NCI-H510A treated with DMSO at 0.1 percent for 48 hours (cell line): ENCODE measurements at regions not wholly inside any gene's neighbourhood (a gene's known extent, or its start where the extent isn't known, plus 50 kb on each side); places are given as distances from the start of the nearest gene placed in this dataset.

Experiments used
- DNase-seq: peaks from one replicate; lab custom pipeline; 2025; lab: John Stamatoyannopoulos, UW

DNA sequence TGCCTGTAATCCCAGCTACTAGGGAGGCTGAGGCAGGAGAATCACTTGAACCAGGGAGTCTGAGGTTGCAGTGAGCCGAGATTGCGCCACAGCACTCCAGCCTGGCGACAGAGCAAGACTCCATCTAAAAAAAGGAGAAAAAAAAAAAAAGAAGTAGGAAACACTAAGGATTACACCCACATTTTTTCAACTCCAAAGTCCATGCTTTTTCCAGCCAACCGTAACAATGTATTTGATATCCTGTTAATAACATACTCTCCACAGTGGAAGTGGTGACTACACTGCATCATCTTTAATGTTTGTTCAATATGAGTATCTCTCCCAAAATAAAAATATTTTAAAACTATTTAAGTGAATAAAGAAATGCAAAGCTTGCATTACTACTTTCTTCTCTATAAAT lies 481.6 kb upstream of the ACVR2A start:
- DNase-seq: no peak

DNA sequence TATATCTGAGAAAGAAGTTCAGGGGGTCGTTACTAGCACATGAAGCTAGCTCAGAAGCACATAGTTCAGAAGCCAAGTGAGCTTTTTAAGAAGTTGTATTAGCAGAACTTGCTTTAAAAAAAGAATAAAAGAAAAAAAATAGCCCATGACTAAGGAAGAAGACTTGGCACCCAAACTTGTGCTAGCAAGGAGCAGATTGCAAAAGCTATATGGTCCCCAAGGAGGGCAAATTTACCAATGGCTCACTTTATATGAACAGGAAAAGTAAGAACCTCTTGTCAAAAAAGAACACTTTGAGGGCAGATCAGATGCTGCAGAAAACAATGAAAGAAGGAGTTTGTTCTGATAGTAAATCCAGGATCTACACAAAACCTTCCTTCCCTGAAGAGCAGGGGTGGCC lies 486.5 kb upstream of the ACVR2A start:
- DNase-seq: no peak

DNA sequence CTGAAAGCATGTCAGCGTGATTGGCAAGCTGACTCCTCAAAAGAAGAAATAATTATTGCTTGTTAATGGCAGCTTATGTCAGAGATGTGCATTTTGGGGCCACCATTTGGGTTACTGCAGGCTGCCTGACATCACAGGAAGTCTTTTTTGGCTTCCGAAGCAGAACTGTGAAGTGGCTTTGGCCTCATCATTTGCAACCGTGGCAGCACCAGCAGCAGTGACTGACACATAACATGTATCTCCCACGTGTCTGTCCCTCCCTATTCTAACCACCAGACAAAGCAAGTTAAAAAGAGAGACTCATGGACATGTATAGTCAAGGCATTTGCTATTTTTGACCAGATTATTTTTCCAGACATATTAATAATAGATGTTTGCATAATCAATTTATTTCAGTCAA lies 488.7 kb upstream of the ACVR2A start:
- no peak for DNase-seq

DNA sequence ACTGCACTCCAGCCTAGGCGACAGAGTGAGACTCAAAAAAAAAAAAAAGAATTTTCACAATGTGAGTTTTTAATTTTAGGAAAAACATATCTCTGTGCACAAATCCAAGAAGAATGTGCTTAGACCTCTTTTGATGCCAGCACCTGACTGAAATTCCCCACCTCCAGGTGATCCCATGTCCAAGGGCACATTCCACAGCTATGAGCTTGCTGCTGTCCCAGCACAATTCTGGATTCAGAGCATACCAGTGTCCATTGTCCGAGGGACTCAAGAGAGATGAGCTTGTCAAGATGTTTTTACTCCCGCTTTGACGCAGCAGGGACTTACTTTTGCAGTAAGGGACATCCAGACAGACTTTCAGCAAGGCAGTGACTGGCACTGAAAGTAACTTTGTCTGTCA lies 489.1 kb upstream of the ACVR2A start:
- no peak for DNase-seq

DNA sequence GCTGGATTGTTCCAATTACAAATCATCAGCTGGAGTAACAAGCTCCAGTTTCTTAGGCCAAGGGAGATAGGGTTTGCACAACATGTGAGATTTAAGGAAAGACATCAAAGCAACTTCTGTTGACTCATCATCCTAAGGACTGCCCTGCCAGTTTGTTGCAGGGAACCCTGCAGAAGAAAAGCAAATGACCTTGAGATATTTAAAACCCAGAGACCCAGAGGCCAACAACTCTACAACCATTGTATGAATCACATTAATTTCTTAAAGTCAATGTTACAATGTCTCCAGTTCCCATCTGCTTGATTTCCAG lies 491.8 kb upstream of the ACVR2A start:
- no peak for DNase-seq

DNA sequence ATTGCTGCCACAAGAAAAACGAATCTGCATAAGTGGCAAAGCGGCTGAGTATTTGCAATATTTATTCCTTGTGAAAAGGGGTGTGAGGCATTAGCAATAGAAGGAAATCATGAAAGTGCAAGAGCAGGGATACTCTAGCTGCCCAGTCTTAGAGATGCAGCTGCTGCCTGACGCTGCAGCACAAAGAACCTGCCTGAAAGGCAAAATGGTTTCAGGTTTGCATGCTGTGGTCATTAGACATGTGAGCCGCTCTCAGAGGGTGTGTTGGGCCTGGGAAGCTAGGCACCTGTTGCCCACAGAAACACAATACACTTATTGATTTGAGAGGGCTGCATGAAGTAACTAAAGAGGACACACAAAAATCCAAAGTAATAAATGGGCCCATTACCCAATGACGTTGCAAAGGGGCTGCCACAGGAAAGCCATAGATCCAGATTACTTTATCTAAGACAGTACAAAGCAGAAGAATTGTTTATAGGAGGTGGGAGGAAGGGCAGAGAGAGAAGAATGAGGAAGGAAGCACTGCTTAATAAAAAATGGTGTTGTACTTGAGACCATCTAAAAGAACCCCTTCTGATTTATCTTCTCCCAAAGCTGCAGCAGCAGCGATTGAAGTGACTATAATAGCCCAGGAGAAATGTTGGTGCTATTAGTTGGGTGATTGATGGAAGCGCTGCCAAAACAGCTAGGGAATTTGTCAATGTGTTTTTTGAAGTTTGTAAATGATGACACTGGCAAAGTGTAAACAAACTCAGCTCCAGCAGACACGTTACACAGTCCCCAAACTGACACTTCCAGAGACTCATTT lies 492.4 kb upstream of the ACVR2A start:
- DNase-seq: peak; percentile 36

DNA sequence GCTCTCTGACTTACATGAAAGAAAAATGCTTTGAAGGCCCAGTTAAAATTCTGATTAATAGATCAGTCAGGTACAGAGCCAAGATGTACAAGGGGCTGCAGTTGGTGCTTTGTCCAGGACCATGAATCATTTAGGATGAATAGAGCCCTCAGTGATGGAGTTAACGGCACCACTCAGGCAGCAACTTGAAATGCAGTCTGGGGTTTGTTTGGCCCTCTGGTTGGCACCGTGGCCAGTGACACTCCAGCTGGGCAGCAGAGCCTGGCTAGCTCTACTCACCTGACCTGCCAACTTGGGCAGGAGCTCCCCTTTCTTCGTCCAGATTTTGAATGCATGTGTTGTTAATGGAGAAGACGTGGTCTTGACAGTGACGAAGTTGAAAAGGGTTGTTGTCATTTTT lies 493.0 kb upstream of the ACVR2A start:
- no peak for DNase-seq

DNA sequence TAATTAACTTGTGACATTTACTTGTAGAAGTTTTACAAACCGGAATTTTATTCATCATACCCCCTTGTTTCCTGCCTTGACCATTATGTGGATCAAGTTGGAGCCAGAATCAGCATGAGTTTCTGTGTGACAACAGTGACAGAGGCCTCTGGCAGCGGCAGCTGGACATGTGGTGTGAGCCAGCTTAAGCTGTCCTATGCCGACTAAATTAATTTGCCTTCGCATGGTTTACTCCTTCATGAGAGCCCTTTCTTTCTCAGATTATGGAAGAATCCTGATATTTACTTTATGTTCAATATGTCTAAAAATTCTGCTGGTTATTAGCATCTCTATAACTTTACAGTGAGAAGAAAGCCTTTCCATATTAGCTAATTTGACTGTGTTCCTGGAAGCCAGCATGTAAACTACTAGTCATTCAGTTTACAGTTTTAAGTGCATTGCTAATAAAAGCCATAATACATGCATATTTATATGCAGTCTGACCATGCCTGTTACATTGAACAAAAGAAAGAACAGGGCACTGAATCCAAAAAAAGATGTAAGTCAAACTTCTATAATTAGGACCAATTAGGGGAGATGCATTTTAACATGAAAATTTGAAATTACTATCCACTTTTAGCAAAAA lies 495.8 kb upstream of the ACVR2A start:
- DNase-seq: no peak

DNA sequence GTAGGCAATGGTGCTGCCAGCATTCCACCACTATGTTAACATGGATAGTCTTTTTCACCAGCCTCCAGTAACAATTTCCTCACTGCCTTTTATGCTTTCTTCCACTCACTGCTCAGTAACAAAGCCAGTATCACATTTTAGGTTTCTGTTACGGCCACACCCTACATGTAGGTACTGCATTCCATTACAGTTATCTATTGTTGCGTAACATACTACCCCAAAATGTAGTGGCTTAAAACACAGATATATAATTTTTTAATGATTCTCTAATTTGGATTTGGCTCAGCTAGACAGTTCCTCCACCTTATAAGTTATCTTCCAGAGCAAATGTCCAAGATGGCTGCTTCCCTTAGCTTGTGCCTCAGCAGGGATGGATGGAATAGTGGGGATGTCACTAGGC lies 498.7 kb upstream of the ACVR2A start:
- no peak for DNase-seq

DNA sequence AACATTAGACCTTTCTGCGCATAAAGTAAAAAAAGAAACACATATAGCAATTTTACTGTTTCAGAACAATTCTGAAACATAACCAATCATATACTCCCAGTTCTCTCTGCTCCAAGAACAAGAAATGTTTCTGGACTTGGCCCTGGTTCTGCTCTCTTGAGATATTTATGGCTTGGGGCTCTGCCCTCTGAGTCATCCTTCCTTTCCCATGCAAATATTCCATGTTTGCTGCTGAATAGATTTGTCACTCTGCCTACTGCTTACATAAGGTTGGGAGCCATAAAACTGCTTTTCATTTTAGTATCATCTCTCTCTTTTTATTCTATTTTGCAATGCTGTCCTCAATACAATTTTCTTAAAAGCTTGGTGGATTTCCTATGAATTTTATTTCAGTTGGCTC lies 499.6 kb upstream of the ACVR2A start:
- no peak for DNase-seq

DNA sequence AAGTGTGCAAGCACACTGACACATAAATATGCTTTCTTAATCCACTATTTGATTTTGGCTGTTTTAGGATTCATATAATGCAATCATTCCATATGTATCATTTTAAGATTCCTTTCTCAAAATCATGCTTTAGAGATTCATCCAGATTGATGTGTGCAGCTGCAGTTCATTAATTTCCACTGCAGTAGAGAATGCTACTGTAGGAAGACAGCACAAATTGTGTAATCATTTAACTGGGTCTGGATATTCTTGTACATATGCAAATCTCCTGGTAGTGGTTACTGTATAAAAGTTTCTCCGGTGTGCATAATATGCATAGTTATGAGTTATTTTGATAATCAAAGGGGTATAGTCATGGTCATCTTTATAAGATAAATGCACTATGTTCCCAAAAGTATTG lies 502.5 kb upstream of the ACVR2A start:
- no peak for DNase-seq

DNA sequence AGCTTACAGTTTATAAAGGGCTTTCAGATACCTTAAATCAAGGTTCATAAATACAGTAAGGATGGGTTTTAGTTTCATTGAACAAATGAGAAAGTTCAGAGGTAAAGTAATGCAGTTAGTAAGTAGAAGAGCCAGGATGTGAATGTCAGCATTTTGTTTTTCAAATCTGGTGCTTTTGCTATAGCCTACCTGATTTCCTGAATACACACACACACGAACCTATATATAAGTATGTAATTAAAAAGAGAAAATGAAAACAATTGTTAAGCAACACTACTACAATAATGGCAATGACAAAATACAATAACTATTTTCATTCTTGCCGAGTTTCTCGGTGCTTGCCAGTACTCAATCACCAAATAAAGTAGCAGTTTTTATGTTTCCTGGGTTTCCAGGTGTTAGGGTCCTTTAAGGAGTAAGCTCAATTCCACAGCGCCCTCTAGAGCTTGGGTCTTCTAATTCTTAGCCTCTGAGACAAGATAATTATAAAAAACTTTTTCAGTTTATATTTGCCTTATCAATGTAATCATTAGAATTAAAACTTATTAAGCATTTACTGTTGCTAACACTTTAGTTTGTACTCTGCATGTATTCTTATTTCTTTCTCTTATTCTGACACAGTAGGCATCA lies 512.9 kb upstream of the ACVR2A start:
- DNase-seq: peak; percentile 4

DNA sequence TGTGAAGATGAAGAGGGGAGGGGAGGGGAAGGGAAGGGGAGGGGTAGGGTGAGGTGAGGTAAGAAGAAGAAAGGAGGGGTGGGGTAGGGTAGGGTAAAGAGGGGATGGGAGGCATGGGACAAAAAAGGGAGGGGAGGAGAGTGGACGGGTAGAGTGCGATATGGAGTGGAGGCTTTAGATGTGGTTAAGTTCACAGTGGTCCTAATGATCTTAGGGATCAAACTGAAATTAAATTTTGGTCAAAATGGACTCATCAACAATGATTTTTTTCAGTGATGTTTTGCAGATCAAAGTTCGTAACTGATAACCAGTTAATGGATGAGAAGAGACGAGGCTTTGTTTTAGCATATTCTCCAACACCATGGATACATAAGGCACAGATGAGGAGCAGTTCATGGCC lies 513.9 kb upstream of the ACVR2A start:
- DNase-seq: no peak

DNA sequence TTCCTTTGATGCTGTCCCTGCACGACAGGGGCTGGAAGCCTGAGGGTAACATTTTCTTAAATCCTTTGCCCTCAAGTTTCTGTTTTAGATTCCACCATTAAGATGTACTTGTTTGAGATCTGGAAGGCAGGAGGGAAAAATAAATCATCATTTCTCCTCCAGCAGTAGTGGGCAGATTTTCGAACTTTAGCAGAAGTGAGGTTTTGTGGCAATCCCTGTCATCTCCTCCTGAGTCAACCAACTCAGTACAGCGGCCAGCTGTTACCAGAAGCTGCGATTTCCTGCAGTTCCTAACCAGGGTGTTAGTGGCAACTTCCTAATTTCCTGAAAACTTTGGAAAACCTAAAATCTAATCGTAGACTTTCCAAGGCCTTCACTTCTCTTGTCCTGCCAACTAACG lies 517.2 kb upstream of the ACVR2A start:
- no peak for DNase-seq

DNA sequence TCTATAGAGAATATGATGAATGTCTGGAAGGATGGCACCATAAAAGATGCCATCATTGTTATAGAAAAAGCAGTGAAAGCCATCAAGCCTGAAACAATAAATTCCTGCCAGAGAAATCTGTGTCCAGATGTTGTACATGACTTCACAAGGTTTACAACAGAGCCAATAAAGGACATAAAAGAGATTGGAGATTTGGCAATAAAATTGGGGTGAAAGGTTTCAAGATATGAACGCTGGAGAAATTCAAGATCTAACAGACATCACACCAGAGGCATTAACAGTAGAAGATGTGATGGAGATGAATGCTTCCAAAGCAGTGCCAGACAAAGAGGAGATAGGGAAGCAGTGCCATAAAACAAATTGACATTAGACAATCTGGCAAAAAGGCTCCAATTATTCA lies 518.8 kb upstream of the ACVR2A start:
- no peak for DNase-seq

DNA sequence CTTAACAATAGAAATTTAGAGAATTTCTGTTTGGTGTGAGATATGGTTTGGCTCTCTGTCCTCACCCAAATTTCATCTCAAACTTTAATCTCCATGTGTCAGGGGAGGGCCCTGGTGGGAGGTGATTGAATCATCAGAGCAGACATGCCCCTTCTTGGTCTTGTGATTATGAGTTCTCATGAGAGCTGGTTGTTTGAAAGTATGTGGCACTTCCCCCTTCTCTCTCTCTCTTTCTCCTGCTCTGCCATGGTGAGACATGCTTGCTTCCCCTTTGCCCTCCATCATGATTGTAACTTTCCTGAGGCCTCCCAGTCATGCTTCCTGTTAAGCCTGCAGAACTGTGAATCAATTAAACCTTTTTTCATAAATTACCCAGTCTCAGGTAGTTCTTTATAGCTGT lies 524.7 kb upstream of the ACVR2A start:
- DNase-seq: no peak

DNA sequence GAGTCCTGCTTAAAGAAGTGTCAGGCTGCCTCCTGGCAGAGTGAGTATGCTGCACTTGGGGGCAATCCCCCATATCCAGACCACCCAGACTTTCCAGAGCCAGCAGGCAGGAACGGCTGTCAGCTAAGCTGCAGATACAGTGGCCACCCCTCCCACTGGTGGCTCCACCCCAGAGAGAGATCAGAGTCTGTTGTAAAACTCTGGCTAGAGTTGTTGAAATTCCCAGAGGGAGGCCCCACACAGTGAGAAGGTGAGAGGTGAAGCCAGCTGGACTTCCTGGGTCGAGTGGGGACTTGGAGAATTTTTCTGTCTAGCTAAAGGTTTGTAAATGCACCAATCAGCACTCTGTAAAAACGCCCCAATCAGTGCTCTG lies 533.8 kb upstream of the ACVR2A start:
- no peak for DNase-seq

DNA sequence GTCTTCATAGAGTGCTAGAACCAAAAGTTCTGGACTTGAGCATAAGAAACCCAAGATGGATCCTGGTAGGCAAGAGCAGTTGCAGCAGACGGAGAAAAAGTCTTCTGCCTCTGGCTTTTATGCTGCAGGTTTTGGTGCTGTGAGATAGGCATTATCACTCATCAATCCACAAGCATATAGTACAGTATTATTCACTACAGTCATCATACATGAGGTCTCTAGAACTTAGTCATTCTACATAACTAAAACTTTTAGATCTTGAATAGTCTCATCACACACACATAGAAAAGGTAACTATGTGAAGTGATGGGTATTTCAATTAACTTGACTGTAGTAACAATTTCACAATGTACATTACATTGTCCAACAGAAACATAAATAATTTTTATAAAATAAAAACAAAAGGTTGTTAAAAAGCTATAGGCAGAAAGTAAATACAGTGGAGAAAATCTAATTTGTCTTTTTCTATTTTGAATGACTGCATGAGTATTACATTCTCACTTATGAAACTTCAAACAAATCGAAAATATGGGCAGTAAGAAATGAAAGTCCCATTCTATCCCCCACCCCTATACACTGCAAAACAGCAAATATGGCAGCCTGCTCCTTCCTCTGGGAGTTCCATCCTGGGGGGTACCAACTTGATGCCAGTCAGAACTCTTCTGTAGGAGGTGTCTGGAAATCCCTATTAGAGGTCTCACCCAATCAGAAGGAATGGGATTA lies 534.3 kb upstream of the ACVR2A start:
- DNase-seq: no peak

DNA sequence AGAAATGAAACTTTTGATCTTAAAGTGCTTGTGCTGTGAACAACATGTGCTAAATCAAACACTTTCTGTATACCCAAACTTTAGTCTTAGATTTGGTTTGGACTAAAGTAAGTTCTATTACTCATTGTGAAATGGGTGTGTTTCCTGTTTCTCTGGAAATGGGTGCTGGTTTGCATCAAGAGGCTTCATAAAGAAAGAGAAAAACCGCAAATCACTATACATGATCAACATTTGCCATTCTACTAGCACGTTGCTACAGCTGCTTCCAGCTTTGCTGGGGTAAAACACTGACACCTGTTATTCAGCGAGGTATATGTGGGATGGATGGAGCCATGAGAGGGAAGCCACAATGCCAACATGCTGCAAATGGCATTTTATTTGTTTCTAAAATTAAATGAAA lies 547.0 kb upstream of the ACVR2A start:
- DNase-seq: no peak

DNA sequence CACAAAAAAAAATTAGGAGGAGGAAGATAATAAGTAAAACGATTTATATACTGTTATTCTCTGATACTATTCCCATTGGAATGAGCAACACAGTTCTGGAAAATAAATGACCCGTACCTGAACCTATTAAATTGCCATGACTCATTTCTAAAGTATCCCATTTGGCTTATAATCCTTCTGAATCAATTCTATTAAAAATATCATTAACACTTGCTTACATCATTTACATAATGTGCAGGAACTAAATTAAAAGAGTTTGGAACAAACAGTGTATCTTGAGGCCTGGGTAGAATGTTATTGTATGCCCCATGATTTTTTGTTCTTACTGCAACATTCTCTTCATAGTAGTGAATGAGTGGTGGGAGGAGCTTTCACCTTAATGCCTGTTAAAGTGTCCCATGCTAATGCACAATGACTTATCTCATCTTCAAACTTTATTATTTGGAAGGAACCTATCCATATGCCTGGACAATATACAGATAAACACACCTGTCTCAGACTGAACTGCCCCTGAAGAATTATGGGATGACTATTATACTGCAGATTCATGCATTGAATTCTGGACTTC lies 549.9 kb upstream of the ACVR2A start:
- DNase-seq: no peak

DNA sequence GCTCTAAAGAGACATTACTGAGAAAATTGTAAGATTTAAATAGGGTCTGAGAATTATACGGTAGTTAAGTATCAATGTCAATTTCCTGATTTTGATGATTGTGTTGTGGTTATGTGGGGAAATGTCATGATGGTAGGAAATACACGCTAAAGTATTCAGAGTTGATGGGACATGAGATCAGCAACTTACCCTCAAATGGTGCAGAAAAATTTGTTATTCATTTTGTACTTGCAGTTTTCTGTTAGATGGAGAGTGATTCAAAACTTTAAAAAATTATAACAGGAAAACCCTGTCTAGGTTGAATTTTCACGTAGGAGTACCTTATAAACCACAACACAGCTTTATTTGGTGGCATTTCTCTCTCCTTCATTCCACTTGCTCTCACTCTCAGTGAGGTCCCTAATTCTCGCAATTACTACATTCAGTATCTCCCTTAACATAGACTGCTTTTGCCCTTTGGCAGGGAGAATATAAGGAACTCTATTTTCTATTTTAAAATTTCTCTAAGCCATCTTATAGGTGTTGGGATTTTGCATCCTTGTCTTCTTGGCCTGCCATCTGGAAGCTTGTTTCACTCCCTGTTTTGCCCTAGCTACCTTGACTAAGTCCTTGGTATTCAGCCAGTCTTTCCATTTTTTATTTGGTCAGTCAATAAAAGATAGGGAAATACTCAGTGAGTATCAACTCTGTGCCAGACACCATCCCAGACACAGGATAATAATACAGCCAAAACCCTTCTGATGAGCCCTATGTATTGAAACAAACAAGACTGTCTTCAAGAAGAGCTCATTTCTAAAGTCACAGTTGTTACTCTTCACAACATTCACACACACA lies 550.6 kb upstream of the ACVR2A start:
- DNase-seq: no peak

DNA sequence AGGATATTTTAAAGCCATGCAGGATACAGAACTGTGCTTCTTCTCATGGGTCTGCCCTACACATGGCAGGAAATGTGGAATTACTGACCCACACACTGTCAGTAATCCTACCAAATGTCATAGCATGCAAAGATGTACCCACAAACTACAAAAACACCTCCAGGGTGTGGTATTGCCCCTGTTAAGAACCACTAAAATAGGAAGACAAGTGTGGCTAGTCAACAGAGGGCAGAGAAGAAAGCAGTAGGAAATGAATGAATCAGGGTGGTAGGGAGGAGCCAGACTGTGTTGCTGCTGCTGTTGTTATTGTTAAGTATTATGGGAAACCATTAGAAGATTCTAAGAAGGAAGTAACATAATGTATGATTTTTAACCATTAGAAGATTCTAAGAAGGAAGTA lies 556.7 kb upstream of the ACVR2A start:
- DNase-seq: no peak
